ENCODE measurements at regions not wholly inside any gene's neighbourhood (a gene's known extent, or its start where the extent isn't known, plus 50 kb on each side); places are given as distances from the start of the nearest gene placed in this dataset.

- H2AFZ ChIP-seq = no peak overlapping the region
- H3K27me3 ChIP-seq (ENCODE audit: control insufficient read depth, insufficient read depth, low read length) = no peaks in the 10 kb centered on the region
- H3K4me2 ChIP-seq (ENCODE audit: low read length) = no peak overlapping the region
- H3K4me1 ChIP-seq = no peaks in the 10 kb centered on the region
- H3K4me3 ChIP-seq (ENCODE audit: low read depth, low read length) = no peak overlapping the region
- H3K27ac ChIP-seq = no peak overlapping the region
- no peak for TF ChIP-seq CTCF (IDR thresholded peaks at IDR 0.05)
- no peaks in the 10 kb centered on the region for H3K36me3 ChIP-seq (ENCODE audit: control insufficient read depth, insufficient read depth, low read length)
- no peaks in the 10 kb centered on the region for H3K79me2 ChIP-seq
- no peaks in the 10 kb centered on the region for H3K9me3 ChIP-seq (ENCODE audit: control insufficient read depth, low read length)
- no peak overlapping the region for H3K9ac ChIP-seq
Observed at GRCh38 chr10:46227571-46227935, 59.2 kb upstream of the ANTXRL start.

GRCh38 chr10:46227936-46228562, 58.7 kb upstream of the ANTXRL start:
- H3K4me1 ChIP-seq = no peaks in the 10 kb centered on the region
- TF ChIP-seq CTCF (IDR thresholded peaks at IDR 0.05) = no peak
- no peak overlapping the region for H2AFZ ChIP-seq
- H3K9ac ChIP-seq = no peak overlapping the region
- no peak overlapping the region for H3K4me2 ChIP-seq (ENCODE audit: low read length)
- no peaks in the 10 kb centered on the region for H3K36me3 ChIP-seq (ENCODE audit: control insufficient read depth, insufficient read depth, low read length)
- no peak overlapping the region for H3K27ac ChIP-seq
- H3K4me3 ChIP-seq (ENCODE audit: low read depth, low read length) = no peak overlapping the region
- no peaks in the 10 kb centered on the region for H3K9me3 ChIP-seq (ENCODE audit: control insufficient read depth, low read length)
- no peaks in the 10 kb centered on the region for H3K27me3 ChIP-seq (ENCODE audit: control insufficient read depth, insufficient read depth, low read length)
- no peaks in the 10 kb centered on the region for H3K79me2 ChIP-seq

- no peaks in the 10 kb centered on the region for H3K79me2 ChIP-seq
- no peaks in the 10 kb centered on the region for H3K27me3 ChIP-seq (ENCODE audit: control insufficient read depth, insufficient read depth, low read length)
- no peak overlapping the region for H3K4me2 ChIP-seq (ENCODE audit: low read length)
- H3K9me3 ChIP-seq (ENCODE audit: control insufficient read depth, low read length) = no peaks in the 10 kb centered on the region
- no peak overlapping the region for H3K27ac ChIP-seq
- no peak overlapping the region for H3K4me3 ChIP-seq (ENCODE audit: low read depth, low read length)
- no peaks in the 10 kb centered on the region for H3K4me1 ChIP-seq
- H3K9ac ChIP-seq = no peak overlapping the region
- no peaks in the 10 kb centered on the region for H3K36me3 ChIP-seq (ENCODE audit: control insufficient read depth, insufficient read depth, low read length)
- H2AFZ ChIP-seq = peak overlapping the region; percentile 16
- peak; percentile 94 for TF ChIP-seq CTCF (IDR thresholded peaks at IDR 0.05)
Observed at GRCh38 chr10:46228563-46229071, 58.2 kb upstream of the ANTXRL start.

- Histone ChIP-seq H3K36me3 (ENCODE audit: control insufficient read depth, insufficient read depth, low read length) (no peaks in the 10 kb centered on the region), H3K4me2 (ENCODE audit: low read length) (no peak overlapping the region), H3K4me1 (no peaks in the 10 kb centered on the region), H2AFZ (peak overlapping the region; percentile 16), H3K27ac (no peak overlapping the region), H3K4me3 (ENCODE audit: low read depth, low read length) (no peak overlapping the region), H3K9ac (no peak overlapping the region), H3K79me2 (no peaks in the 10 kb centered on the region), H3K9me3 (ENCODE audit: control insufficient read depth, low read length) (no peaks in the 10 kb centered on the region), H3K27me3 (ENCODE audit: control insufficient read depth, insufficient read depth, low read length) (no peaks in the 10 kb centered on the region)
- peak; percentile 57 for TF ChIP-seq CTCF (IDR thresholded peaks at IDR 0.05)
Observed at GRCh38 chr10:46229144-46229563, 57.6 kb upstream of the ANTXRL start.

GRCh38 chr10:46230615-46231014, 56.2 kb upstream of the ANTXRL start:
- H3K9me3 ChIP-seq (ENCODE audit: control insufficient read depth, low read length) = no peaks in the 10 kb centered on the region
- H3K9ac ChIP-seq = no peak overlapping the region
- H3K27ac ChIP-seq = no peak overlapping the region
- no peaks in the 10 kb centered on the region for H3K4me1 ChIP-seq
- H3K4me2 ChIP-seq (ENCODE audit: low read length) = no peak overlapping the region
- H2AFZ ChIP-seq = no peak overlapping the region
- H3K79me2 ChIP-seq = no peaks in the 10 kb centered on the region
- no peak for TF ChIP-seq CTCF (IDR thresholded peaks at IDR 0.05)
- no peaks in the 10 kb centered on the region for H3K36me3 ChIP-seq (ENCODE audit: control insufficient read depth, insufficient read depth, low read length)
- H3K27me3 ChIP-seq (ENCODE audit: control insufficient read depth, insufficient read depth, low read length) = no peaks in the 10 kb centered on the region
- no peak overlapping the region for H3K4me3 ChIP-seq (ENCODE audit: low read depth, low read length)

All from parathyroid adenoma (tissue), 2 donors.